D721Med (cell line): ENCODE measurements at regions not wholly inside any gene's neighbourhood (a gene's known extent, or its start where the extent isn't known, plus 50 kb on each side); places are given as distances from the start of the nearest gene placed in this dataset.

ENCODE experiments used
- DNase-seq: peaks from one replicate; pipeline ENCODE4 v3.0.0; 2011; ENCODE audit warnings: low spot score; ENCODE audit not compliant: insufficient read length
- FAIRE-seq: peaks from 2 replicates; lab custom pipeline; 2011; peaks lifted over from hg19 to GRCh38; lab: Jason Lieb, UNC
- CTCF ChIP-seq: IDR thresholded peaks from 2 replicates; pipeline ENCODE4 v1.5.1; 2012; ENCODE audit warnings: mild to moderate bottlenecking, control low read depth; ENCODE audit not compliant: insufficient read depth; ENCODE audit errors: missing control alignments

GRCh38 chr12:114879354-114879753 is 195.4 kb upstream of the TBX3 start:
- FAIRE-seq (no peak), DNase-seq (no peak)
- no peak for TF ChIP-seq CTCF

GRCh38 chr12:114878781-114879180 is 194.8 kb upstream of the TBX3 start:
- no peak for DNase-seq
- no peak for FAIRE-seq
- TF ChIP-seq CTCF: no peak

DNA sequence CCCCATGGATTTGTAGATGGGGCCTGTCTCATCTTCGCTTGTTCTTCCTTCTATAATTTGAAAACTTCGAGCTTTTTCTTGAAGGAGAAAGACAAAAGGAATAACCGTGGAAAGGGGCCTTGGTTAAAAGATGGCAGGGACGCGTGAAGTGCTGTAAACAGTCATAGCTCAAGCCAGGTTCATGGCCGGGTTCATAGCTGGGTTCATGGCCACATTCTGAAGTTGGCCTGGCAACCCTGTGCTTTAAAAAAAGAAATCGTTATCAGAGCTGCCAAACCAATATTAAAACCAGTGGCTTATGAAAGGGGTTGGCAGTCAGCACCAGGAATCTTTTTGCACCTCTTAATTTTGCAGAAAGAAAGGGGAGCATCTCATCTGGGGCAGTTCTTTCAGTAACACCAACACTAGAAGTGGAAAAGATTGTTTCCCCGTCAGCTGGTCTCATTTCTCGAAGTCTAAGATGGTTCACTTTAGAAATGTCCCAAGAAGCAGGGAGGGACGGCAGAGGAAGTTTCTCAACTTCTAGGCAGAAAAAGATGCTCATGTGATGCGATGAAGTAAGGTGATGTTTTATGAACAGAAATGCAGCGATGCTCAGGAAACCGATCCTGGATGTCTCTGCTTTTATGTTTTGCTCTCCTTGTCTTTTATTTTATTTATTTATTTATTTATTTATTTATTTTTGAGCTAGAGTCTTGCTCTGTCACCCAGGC is 193.1 kb upstream of the TBX3 start:
- FAIRE-seq (no peak), DNase-seq (no peak)
- TF ChIP-seq CTCF: no peak

DNA sequence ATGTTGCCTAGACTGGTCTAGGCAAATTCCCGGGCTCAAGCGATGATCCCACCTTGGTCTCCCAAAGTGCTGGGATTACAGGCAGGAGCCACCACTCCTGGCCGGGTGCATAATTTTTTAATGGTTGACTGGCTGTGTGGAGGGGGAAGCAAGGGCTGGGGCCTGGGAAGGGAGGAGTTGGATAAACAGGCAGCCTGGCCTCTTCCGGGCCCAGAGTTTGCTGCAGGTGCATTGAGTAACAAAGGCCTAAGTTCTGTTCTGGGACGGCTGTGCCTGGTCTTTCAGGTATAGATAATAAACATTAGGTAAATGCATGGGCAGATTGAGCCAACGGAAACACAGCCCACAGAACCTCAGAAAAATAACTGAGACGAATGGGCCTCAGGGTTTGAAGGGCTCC is 191.3 kb upstream of the TBX3 start:
- FAIRE-seq: no peak
- TF ChIP-seq CTCF: no peak

DNA sequence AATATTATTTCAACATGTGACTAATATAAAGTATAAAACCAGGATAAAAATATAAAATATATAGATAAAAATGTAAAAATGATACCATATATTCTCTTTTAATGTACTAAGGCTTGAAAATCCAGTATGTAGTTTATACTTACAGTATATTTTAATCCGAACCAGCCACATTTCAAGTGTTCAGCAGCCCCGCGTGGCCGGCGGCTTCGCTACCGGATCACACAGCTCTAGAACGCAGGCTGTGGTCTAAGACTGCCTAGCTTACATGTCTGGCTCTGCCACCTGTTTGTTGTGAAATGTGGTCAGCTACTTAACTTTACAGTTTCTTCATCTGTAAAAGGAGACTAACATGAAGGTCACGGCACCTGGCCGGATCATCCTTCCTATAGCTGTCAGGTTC is 189.7 kb upstream of the TBX3 start:
- TF ChIP-seq CTCF: no peak
- DNase-seq (no peak), FAIRE-seq (no peak)

More for the DNA sequence above, 191.3 kb upstream of the TBX3 start:
- DNase-seq: no peak

DNA sequence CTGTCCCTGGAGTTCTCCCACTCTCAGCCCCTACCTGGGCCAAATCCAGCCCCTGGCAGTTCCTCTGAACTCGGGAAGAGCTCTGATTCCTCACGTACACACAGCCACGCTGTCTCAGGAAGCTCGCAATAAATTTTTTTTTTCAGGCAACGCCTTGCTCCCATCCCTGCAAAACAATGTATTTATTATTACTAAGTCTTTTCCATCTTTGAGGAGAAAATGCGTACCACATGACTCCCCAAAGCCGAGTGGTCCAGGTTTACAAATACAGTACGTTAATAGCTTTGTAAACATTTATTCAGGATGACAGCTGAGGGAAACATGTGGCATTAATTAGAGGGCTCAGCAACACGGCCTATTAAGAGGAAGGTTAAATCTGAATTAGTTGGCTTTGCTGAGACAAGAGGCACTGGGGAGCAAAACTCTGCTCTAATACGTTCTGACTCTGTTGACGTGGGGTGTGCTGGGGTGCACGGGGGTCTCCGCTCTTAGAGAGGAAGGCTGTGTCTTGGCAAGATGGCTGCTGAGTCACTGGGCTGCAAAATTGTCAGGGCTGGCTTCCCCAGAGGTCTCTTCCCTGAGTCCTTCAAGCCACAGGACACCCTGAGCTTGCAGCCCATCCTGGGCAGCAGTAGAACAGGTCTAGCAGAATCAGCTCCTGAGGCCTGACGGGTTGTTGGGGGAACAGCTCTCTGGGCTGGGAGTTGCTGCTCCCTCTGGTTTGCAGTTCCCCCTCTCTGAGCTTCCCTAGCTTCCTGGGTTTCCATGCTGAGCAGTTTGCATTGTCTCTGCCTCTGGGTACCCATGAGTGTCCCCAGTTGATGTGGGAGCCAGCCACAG is 185.2 kb upstream of the TBX3 start:
- FAIRE-seq (no peak), DNase-seq (no peak)
- no peak for TF ChIP-seq CTCF

DNA sequence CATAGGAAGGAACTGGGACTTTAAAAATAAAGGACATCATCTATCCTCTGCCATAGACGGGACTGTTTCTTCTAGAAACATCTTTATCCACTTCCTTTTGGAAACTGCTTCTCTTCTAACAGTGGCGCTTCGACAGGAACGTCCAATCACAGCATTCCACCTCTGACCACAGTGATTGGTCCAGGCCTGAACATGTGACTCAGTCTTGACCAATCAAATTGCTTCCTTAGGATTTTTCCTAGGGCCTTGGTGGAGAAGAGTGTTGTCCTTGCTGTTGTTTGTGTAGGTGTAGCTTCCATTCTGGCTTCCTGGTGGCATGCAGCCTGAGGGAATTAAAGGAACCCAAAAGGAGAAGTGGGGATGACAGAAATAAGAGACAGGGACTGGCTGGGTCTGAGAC is 182.4 kb upstream of the TBX3 start:
- no peak for TF ChIP-seq CTCF
- FAIRE-seq (no peak), DNase-seq (no peak)
